K562 (cell line): ENCODE measurements at regions not wholly inside any gene's neighbourhood (a gene's known extent, or its start where the extent isn't known, plus 50 kb on each side); places are given as distances from the start of the nearest gene placed in this dataset.

ENCODE experiments used
- CC2D1A ChIP-seq: fragments of 450-650 bp; IDR thresholded peaks from 2 replicates; pipeline ENCODE4 v1.6.1; 2017; ENCODE audit warnings: mild to moderate bottlenecking
- CEBPZ ChIP-seq: fragments of 150-350 bp; IDR thresholded peaks from 2 replicates; pipeline ENCODE4 v1.6.1; 2014; ENCODE audit warnings: low read depth, mild to moderate bottlenecking, low read length, borderline replicate concordance
- HINFP ChIP-seq: fragments of 450-650 bp; conservative IDR thresholded peaks from 2 replicates; pipeline ENCODE4 v1.6.1; 2016; ENCODE audit warnings: missing genetic modification characterization, low read depth, mild to moderate bottlenecking, control low read depth, missing compliant biosample characterization
- ID3 ChIP-seq, 2 experiments: fragments of 250-450 bp in 1 of 2; fragments of 450-650 bp in 1 of 2; sonication (Bioruptor Pico) in 1 of 2; IDR thresholded peaks; 2 replicates each; pipeline versions ENCODE4 v1.6.1 to v1.8.0; 2016 to 2021; ENCODE audit warnings: mild to moderate bottlenecking in 2 of 2, moderate library complexity in 2 of 2, missing compliant biosample characterization in 1 of 2, missing genetic modification characterization in 1 of 2
- TOE1 ChIP-seq, 2 experiments: fragments of 450-650 bp in 1 of 2; sonication (generic) in 1 of 2; formaldehyde crosslinking in 1 of 2; IDR thresholded peaks; 2 replicates each; pipeline versions ENCODE4 v1.7.1 to v1.8.0; 2016 to 2022; ENCODE audit warnings: borderline replicate concordance in 2 of 2, mild to moderate bottlenecking in 2 of 2, antibody characterized with exemption in 1 of 2, inconsistent platforms in 1 of 2, low read depth in 1 of 2, missing genetic modification reagents in 1 of 2, moderate library complexity in 1 of 2
- ZBTB33 ChIP-seq: sonication (generic); formaldehyde crosslinking; IDR thresholded peaks from 2 replicates; pipeline ENCODE4 v1.8.1; 2023; ENCODE audit warnings: mild to moderate bottlenecking, missing genetic modification reagents
- ZNF280A ChIP-seq: fragments of 450-650 bp; IDR thresholded peaks from 2 replicates; pipeline ENCODE4 v1.6.1; 2018; ENCODE audit warnings: mild to moderate bottlenecking, low read depth; ENCODE audit not compliant: partially characterized antibody
- ZNF3 ChIP-seq: fragments of 250-450 bp; sonication (Bioruptor Pico); IDR thresholded peaks from 2 replicates; pipeline ENCODE4 v1.5.0; 2021; ENCODE audit warnings: mild to moderate bottlenecking, moderate library complexity
- ZNF431 ChIP-seq: sonication (generic); formaldehyde crosslinking; IDR thresholded peaks from 2 replicates; pipeline ENCODE4 v1.8.0; 2022; ENCODE audit warnings: mild to moderate bottlenecking, missing genetic modification reagents
- ZNF764 ChIP-seq: fragments of 250-450 bp; sonication (Bioruptor Pico); IDR thresholded peaks from 2 replicates; pipeline ENCODE4 v1.4.0; 2020; ENCODE audit warnings: low read depth, mild to moderate bottlenecking, moderate library complexity

- TF ChIP-seq CEBPZ (no peak), ZNF280A (no peak), CC2D1A (no peak), ZBTB33 (CRISPR knock-in tag) (no peak), ZNF764 (CRISPR knock-in tag) (no peak), HINFP (tag) (no peak), ZNF431 (CRISPR knock-in tag) (no peak), ID3 (CRISPR knock-in tag; IDR thresholded peaks at IDR 0.05) (no peak), ID3 (tag; IDR thresholded peaks at IDR 0.05) (no peak), ZNF3 (CRISPR knock-in tag) (no peak), TOE1 (IDR thresholded peaks at IDR 0.05; ENCODE audit: borderline replicate concordance) (no peak), TOE1 (CRISPR knock-in tag; IDR thresholded peaks at IDR 0.05; ENCODE audit: borderline replicate concordance, low read depth) (no peak)
Measured at GRCh38 chr14:43671716-43672485, 835.2 kb downstream of the FSCB start (continued).
